ENCODE measurements at regions not wholly inside any gene's neighbourhood (a gene's known extent, or its start where the extent isn't known, plus 50 kb on each side); places are given as distances from the start of the nearest gene placed in this dataset.

GRCh38 chr11:76721755-76722677 is 51.5 kb upstream of the LRRC32 start:
- peak; percentile 88 for DNase-seq
- intact Hi-C loops (cut with DNase I), result no loop called here
- peak; percentile 93 to 94 for ATAC-seq

- intact Hi-C loops (cut with DNase I), result no loop called here
- no peak for ATAC-seq
- no peak for DNase-seq
Observed at GRCh38 chr11:76723142-76723541, 52.6 kb upstream of the LRRC32 start.

- intact Hi-C loops (cut with DNase I), result no loop called here
- DNase-seq (no peak), ATAC-seq (no peak)
Observed at GRCh38 chr11:76723548-76723947, 53.0 kb upstream of the LRRC32 start.

- no peak for DNase-seq
Observed at GRCh38 chr11:76724171-76724768, 53.7 kb upstream of the LRRC32 start.

GRCh38 chr11:76728227-76728626 is 54.9 kb upstream of the TSKU start:
- DNase-seq, result no peak
- ATAC-seq, result no peak
- intact Hi-C loops (cut with DNase I), result no loop called here

More at GRCh38 chr11:76724171-76724768, 53.7 kb upstream of the LRRC32 start:
- intact Hi-C loops (cut with DNase I), result no loop called here
- no peak for ATAC-seq

GRCh38 chr11:76728778-76729177 is 54.4 kb upstream of the TSKU start:
- no peak for DNase-seq
- no peak for ATAC-seq
- intact Hi-C loops (cut with DNase I), result no loop called here

GRCh38 chr11:76729214-76729613 is 53.9 kb upstream of the TSKU start:
- intact Hi-C loops (cut with DNase I), result no loop called here
- ATAC-seq, result no peak
- DNase-seq, result no peak

- intact Hi-C loops (cut with DNase I), result loop anchor here (5.0 to 10.0 kb wide), 2 partner anchors 184 to 186 kb away; no protein-coding TSS in a partner anchor
- ATAC-seq (no peak), DNase-seq (no peak)
Observed at GRCh38 chr11:76730887-76731565, 52.1 kb upstream of the TSKU start.

- ATAC-seq (no peak), DNase-seq (no peak)
- intact Hi-C loops (cut with DNase I), result loop anchor here (5.0 to 10.0 kb wide), 2 partner anchors 182 to 185 kb away; no protein-coding TSS in a partner anchor
Observed at GRCh38 chr11:76732643-76733042, 50.5 kb upstream of the TSKU start.

All from left cardiac atrium (tissue), 4 donors.